ENCODE measurements at regions not wholly inside any gene's neighbourhood (a gene's known extent, or its start where the extent isn't known, plus 50 kb on each side); places are given as distances from the start of the nearest gene placed in this dataset.

DNA sequence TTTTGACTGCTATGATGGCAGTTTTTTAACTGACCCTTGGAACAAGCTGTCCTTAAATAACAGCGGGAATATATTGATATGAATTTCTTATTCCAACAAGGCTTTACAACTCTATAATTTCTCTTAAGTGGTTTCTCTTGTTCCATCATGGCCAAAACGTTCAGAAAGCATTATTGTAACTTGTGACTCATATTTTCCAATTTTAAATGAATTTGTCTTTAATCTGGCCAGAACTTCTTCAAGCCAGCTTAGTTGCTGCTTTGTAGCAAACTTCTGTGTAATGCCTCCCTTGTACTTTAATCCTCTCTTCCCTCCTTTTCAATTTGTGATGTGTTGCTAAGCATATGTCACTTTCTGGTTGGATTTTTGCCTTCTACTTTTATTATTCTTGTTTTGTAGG, 271.9 kb downstream of the KIF20B start:
- no peak for ATAC-seq
- TF ChIP-seq, protein P1, sequence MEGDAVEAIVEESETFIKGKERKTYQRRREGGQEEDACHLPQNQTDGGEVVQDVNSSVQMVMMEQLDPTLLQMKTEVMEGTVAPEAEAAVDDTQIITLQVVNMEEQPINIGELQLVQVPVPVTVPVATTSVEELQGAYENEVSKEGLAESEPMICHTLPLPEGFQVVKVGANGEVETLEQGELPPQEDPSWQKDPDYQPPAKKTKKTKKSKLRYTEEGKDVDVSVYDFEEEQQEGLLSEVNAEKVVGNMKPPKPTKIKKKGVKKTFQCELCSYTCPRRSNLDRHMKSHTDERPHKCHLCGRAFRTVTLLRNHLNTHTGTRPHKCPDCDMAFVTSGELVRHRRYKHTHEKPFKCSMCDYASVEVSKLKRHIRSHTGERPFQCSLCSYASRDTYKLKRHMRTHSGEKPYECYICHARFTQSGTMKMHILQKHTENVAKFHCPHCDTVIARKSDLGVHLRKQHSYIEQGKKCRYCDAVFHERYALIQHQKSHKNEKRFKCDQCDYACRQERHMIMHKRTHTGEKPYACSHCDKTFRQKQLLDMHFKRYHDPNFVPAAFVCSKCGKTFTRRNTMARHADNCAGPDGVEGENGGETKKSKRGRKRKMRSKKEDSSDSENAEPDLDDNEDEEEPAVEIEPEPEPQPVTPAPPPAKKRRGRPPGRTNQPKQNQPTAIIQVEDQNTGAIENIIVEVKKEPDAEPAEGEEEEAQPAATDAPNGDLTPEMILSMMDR (IDR thresholded peaks at IDR 0.05), result no peak
- TF ChIP-seq POLR2A (IDR thresholded peaks at IDR 0.05), result no peak
- Histone ChIP-seq H3K27ac (no peak overlapping the region), H3K9me3 (no peaks in the 10 kb centered on the region), H3K4me1 (no peaks in the 10 kb centered on the region), H3K36me3 (no peaks in the 10 kb centered on the region), H3K4me3 (no peak overlapping the region), H3K27me3 (no peaks in the 10 kb centered on the region)
- WGBS, 4 donors, result 50 to 59% (median 56%) methylated on average over 2 of the region's 2 CpGs
- DNase-seq, result no peak
- intact Hi-C loops (cut with DNase I), result no loop called here

DNA sequence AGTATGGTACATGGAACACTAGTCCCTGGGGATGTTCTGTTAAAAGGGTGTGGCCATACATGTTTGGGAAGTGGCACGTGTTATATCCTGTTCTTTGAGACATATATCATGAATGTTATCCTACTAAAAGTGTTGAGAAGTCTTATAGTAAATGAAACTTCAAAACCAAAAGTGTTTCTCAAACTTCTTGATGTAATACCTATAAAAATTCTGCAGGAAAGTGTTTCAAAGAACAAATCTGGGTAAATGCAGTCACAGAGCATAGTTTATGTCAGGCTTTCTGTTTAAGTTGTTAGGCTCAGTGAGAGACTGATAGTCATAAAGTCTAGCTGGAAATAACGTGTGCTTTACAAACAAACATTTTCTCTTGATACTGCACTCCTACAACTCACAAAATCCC, 273.7 kb downstream of the KIF20B start:
- no peak for ATAC-seq
- no peaks in the 10 kb centered on the region for H3K4me1 ChIP-seq
- no peaks in the 10 kb centered on the region for H3K36me3 ChIP-seq
- H3K27ac ChIP-seq, result no peak overlapping the region
- TF ChIP-seq, protein P1 (IDR thresholded peaks at IDR 0.05), result no peak
- TF ChIP-seq POLR2A (IDR thresholded peaks at IDR 0.05), result no peak
- H3K27me3 ChIP-seq, result no peaks in the 10 kb centered on the region
- no peak overlapping the region for H3K4me3 ChIP-seq
- DNase-seq, result no peak
- intact Hi-C loops (cut with DNase I), result no loop called here
- 35 to 60% (median 49%) methylated on average over 2 of the region's 2 CpGs for WGBS, 4 donors
- H3K9me3 ChIP-seq, result no peaks in the 10 kb centered on the region

DNA sequence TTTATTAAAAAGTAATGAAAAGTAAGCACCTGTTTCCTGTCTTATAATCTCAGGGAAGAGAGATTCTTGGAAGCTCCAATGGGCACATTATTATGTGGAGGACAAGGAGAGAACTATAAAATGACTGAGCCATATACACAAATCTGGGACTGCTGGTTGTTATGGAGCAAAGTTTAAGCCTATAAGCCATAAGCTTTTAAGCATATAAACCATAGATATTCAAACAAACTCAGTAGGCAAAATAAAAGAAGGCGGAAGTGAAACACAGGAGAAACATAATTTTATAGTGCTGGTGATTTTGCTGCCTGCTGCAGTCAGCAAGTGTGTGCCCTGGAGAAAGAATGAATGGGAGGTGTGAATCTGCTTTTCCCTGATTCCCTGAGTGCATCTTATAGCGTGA, 274.4 kb downstream of the KIF20B start:
- intact Hi-C loops (cut with DNase I), result no loop called here
- 54 to 75% (median 71%) methylated on average over 2 of the region's 2 CpGs for WGBS, 4 donors
- TF ChIP-seq, protein P1 (IDR thresholded peaks at IDR 0.05), result no peak
- TF ChIP-seq POLR2A (IDR thresholded peaks at IDR 0.05), result no peak
- Histone ChIP-seq H3K27ac (no peak overlapping the region), H3K36me3 (no peaks in the 10 kb centered on the region), H3K27me3 (no peaks in the 10 kb centered on the region), H3K4me1 (no peaks in the 10 kb centered on the region), H3K9me3 (no peaks in the 10 kb centered on the region), H3K4me3 (no peak overlapping the region)
- DNase-seq (no peak), ATAC-seq (no peak)

DNA sequence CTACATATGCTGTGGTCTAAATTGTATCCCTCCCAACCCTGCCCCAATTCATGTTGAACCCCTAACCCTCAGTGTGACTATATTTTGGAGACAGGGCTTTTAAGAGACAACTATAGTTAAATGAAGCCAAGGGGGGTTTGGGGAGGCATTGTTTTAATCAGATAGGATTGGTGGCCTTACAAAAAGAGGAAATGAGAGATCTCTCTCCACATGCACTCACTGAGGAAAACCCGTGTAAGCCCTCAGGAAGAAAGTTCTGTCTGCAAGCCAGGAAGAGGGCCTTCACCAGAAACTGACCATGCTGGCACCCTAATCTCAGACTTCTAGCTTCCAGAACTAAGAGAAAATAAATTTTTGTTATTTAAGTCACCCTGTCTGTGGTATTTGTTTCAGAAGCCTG, 276.7 kb downstream of the KIF20B start:
- Histone ChIP-seq H3K4me1 (no peaks in the 10 kb centered on the region), H3K4me3 (no peak overlapping the region), H3K27ac (no peak overlapping the region), H3K27me3 (no peaks in the 10 kb centered on the region), H3K36me3 (no peaks in the 10 kb centered on the region), H3K9me3 (no peaks in the 10 kb centered on the region)
- TF ChIP-seq POLR2A (IDR thresholded peaks at IDR 0.05), result no peak
- TF ChIP-seq, protein P1 (IDR thresholded peaks at IDR 0.05), result no peak
- WGBS, 4 donors, result 43 to 63% (median 48%) methylated on average over 1 of the region's 1 CpG
- DNase-seq (no peak), ATAC-seq (no peak)
- intact Hi-C loops (cut with DNase I), result no loop called here

Data from heart left ventricle (tissue), 16 donors.